G401 (cell line): ENCODE measurements at regions not wholly inside any gene's neighbourhood (a gene's known extent, or its start where the extent isn't known, plus 50 kb on each side); places are given as distances from the start of the nearest gene placed in this dataset.
A peak's percentile ranks its signal among the peaks of the same experiment; 100 is the strongest.
"Not testable (repeated sequence)": the region's sequence is repeated elsewhere in the genome, so short reads cannot be mapped to it uniquely, and the experiment has no call there.

ENCODE experiments used
- DNase-seq: peaks from one replicate; pipeline ENCODE4 v3.0.0-alpha.2; 2015; ENCODE audit warnings: low spot score
- in situ Hi-C: cut with HindIII; loops from 2 replicates; pipeline ENCODE4 v1.10.0; 2016; ENCODE audit warnings: low sequenced_read_pairs, mixed read lengths

- DNase-seq: no peak
- in situ Hi-C loops: no loop called here
These were observed 108.7 kb upstream of the ADRA1B start for GRCh38 chr5:159807586-159807985.

GRCh38 chr5:159811712-159812111, 104.6 kb upstream of the ADRA1B start:
- no peak for DNase-seq
- in situ Hi-C loops: no loop called here

GRCh38 chr5:159812759-159813158, 103.5 kb upstream of the ADRA1B start:
- DNase-seq, in situ Hi-C loops: not testable (repeated sequence)

GRCh38 chr5:159814222-159814621, 102.1 kb upstream of the ADRA1B start:
- in situ Hi-C loops: no loop called here
- no peak for DNase-seq

GRCh38 chr5:159814805-159815585, 101.3 kb upstream of the ADRA1B start:
- in situ Hi-C loops: no loop called here

GRCh38 chr5:159817262-159818029, 98.8 kb upstream of the ADRA1B start:
- in situ Hi-C loops: no loop called here
- no peak for DNase-seq

More at GRCh38 chr5:159814805-159815585, 101.3 kb upstream of the ADRA1B start:
- no peak for DNase-seq

GRCh38 chr5:159819591-159820411, 96.5 kb upstream of the ADRA1B start:
- in situ Hi-C loops: no loop called here
- no peak for DNase-seq

- no peak for DNase-seq
- in situ Hi-C loops: no loop called here
These were observed 95.6 kb upstream of the ADRA1B start for GRCh38 chr5:159820692-159821091.

- in situ Hi-C loops: no loop called here
- DNase-seq: no peak
These were observed 94.8 kb upstream of the ADRA1B start for GRCh38 chr5:159821461-159821940.

GRCh38 chr5:159824188-159825161, 91.8 kb upstream of the ADRA1B start:
- in situ Hi-C loops: no loop called here

GRCh38 chr5:159825551-159826051, 90.7 kb upstream of the ADRA1B start:
- DNase-seq: no peak

More at GRCh38 chr5:159824188-159825161, 91.8 kb upstream of the ADRA1B start:
- no peak for DNase-seq

GRCh38 chr5:159826351-159827214, 89.7 kb upstream of the ADRA1B start:
- in situ Hi-C loops: no loop called here
- peak; percentile 81 for DNase-seq

More at GRCh38 chr5:159825551-159826051, 90.7 kb upstream of the ADRA1B start:
- in situ Hi-C loops: no loop called here

GRCh38 chr5:159827861-159828260, 88.4 kb upstream of the ADRA1B start:
- no peak for DNase-seq
- in situ Hi-C loops: no loop called here

GRCh38 chr5:159832073-159832472, 84.2 kb upstream of the ADRA1B start:
- in situ Hi-C loops: no loop called here
- no peak for DNase-seq

GRCh38 chr5:159833088-159833487, 83.2 kb upstream of the ADRA1B start:
- DNase-seq: no peak
- in situ Hi-C loops: no loop called here

- no peak for DNase-seq
- in situ Hi-C loops: no loop called here
These were observed 82.4 kb upstream of the ADRA1B start for GRCh38 chr5:159833846-159834245.

- DNase-seq: no peak
- in situ Hi-C loops: no loop called here
These were observed 80.7 kb upstream of the ADRA1B start for GRCh38 chr5:159835548-159835947.
